ENCODE measurements at regions not wholly inside any gene's neighbourhood (a gene's known extent, or its start where the extent isn't known, plus 50 kb on each side); places are given as distances from the start of the nearest gene placed in this dataset.

DNA sequence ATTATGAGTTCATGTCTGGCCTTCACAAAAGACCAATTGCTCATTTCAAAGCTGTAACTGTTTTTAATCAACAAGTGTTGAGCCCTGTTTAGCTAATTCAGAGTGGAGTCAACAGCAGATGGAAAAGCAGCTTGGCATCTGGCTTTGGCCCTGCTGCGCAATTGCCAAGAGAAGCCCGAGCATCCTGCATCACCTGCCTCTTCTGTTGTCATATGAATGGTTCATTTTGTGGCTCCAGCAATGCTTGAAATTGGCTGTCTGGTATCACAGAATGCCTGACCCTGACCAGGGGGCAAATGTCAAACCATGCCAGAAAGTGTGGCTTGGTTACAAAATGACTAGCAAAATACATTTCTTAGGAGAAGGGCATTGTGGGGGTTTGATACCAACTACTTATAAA lies 296.5 kb upstream of the PHF14 start:
- Mint-ChIP-seq H3K4me1 (ENCODE audit: low read depth, unreplicated experiment) (no peaks in the 10 kb centered on the region), H3K4me3 (ENCODE audit: unreplicated experiment) (no peak overlapping the region), H3K9me3 (ENCODE audit: unreplicated experiment) (no peaks in the 10 kb centered on the region), H3K27me3 (ENCODE audit: low read depth, unreplicated experiment) (no peaks in the 10 kb centered on the region), H3K27ac (ENCODE audit: unreplicated experiment) (no peak overlapping the region), H3K36me3 (ENCODE audit: low read depth, unreplicated experiment) (no peaks in the 10 kb centered on the region)
- no peaks in the 10 kb centered on the region for H3K27me3 ChIP-seq (ENCODE audit: insufficient read depth, low read length)
- no peak overlapping the region for H3K4me3 ChIP-seq (ENCODE audit: insufficient read depth, low read depth, low read length)
- H3K27ac ChIP-seq (ENCODE audit: low read depth, low read length): no peak overlapping the region
- no peaks in the 10 kb centered on the region for H4K20me1 ChIP-seq (ENCODE audit: insufficient read depth, low read length)
- no peaks in the 10 kb centered on the region for H3K4me1 ChIP-seq (ENCODE audit: insufficient read depth, low read length)
- no peak overlapping the region for H2AFZ ChIP-seq (ENCODE audit: low read depth, low read length)
- H3K9ac ChIP-seq (ENCODE audit: low read length): no peak overlapping the region
- H3K4me2 ChIP-seq (ENCODE audit: low read length): no peak overlapping the region
- no peaks in the 10 kb centered on the region for H3K9me3 ChIP-seq (ENCODE audit: insufficient read depth, low read depth, low read length)
- no peaks in the 10 kb centered on the region for H3K79me2 ChIP-seq (ENCODE audit: insufficient read depth, low read length)
- no peak for DNase-seq (ENCODE audit: low read depth)
- no peak for FAIRE-seq
- H3K36me3 ChIP-seq (ENCODE audit: insufficient read depth, low read length): no peaks in the 10 kb centered on the region
- TF ChIP-seq, protein P1, sequence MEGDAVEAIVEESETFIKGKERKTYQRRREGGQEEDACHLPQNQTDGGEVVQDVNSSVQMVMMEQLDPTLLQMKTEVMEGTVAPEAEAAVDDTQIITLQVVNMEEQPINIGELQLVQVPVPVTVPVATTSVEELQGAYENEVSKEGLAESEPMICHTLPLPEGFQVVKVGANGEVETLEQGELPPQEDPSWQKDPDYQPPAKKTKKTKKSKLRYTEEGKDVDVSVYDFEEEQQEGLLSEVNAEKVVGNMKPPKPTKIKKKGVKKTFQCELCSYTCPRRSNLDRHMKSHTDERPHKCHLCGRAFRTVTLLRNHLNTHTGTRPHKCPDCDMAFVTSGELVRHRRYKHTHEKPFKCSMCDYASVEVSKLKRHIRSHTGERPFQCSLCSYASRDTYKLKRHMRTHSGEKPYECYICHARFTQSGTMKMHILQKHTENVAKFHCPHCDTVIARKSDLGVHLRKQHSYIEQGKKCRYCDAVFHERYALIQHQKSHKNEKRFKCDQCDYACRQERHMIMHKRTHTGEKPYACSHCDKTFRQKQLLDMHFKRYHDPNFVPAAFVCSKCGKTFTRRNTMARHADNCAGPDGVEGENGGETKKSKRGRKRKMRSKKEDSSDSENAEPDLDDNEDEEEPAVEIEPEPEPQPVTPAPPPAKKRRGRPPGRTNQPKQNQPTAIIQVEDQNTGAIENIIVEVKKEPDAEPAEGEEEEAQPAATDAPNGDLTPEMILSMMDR (IDR thresholded peaks at IDR 0.05; ENCODE audit: insufficient read depth, low read depth, low read length): no peak
- no peak for TF ChIP-seq EZH2 (IDR thresholded peaks at IDR 0.05; ENCODE audit: insufficient read depth, low read length)

DNA sequence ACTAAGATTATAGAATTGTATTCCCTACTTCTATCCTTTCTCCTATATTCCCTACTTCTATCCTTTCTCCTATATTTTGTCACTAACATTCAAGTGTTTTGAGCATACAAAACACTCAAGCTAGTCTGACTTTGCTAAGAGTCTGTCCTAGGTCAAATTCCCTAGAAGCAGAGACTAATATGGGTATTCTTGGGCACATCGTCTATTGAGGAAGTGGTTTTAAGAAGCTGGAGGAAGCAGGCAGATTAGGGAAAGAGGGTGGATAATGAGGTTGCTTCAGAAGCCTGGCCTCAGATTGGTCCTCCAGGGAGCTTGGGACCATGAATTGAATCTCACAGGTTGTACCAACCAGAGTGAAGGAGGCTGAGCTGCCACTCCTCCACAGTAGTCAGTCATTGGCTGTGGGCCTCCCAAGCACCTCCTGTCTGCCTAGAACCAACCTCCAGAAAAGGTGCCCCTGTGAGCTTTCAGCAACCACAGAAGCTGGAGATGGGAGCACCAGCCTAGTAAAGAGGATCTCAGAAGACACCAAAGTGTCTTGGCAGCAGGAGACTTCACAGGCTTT lies 295.9 kb upstream of the PHF14 start:
- no peak overlapping the region for H3K27ac ChIP-seq (ENCODE audit: low read depth, low read length)
- H3K4me3 ChIP-seq (ENCODE audit: insufficient read depth, low read depth, low read length): no peak overlapping the region
- H3K9ac ChIP-seq (ENCODE audit: low read length): no peak overlapping the region
- no peaks in the 10 kb centered on the region for H3K9me3 Mint-ChIP-seq (ENCODE audit: unreplicated experiment)
- H3K4me2 ChIP-seq (ENCODE audit: low read length): no peak overlapping the region
- no peak for TF ChIP-seq EZH2 (IDR thresholded peaks at IDR 0.05; ENCODE audit: insufficient read depth, low read length)
- no peaks in the 10 kb centered on the region for H3K4me1 Mint-ChIP-seq (ENCODE audit: low read depth, unreplicated experiment)
- DNase-seq (ENCODE audit: low read depth) (no peak), FAIRE-seq (no peak)
- no peak overlapping the region for H2AFZ ChIP-seq (ENCODE audit: low read depth, low read length)
- no peaks in the 10 kb centered on the region for H3K9me3 ChIP-seq (ENCODE audit: insufficient read depth, low read depth, low read length)
- no peak overlapping the region for H3K27ac Mint-ChIP-seq (ENCODE audit: unreplicated experiment)
- no peaks in the 10 kb centered on the region for H3K4me1 ChIP-seq (ENCODE audit: insufficient read depth, low read length)
- no peaks in the 10 kb centered on the region for H3K27me3 Mint-ChIP-seq (ENCODE audit: low read depth, unreplicated experiment)
- H4K20me1 ChIP-seq (ENCODE audit: insufficient read depth, low read length): no peaks in the 10 kb centered on the region
- no peaks in the 10 kb centered on the region for H3K36me3 Mint-ChIP-seq (ENCODE audit: low read depth, unreplicated experiment)
- H3K27me3 ChIP-seq (ENCODE audit: insufficient read depth, low read length): no peaks in the 10 kb centered on the region
- H3K79me2 ChIP-seq (ENCODE audit: insufficient read depth, low read length): no peaks in the 10 kb centered on the region
- no peak overlapping the region for H3K4me3 Mint-ChIP-seq (ENCODE audit: unreplicated experiment)
- H3K36me3 ChIP-seq (ENCODE audit: insufficient read depth, low read length): no peaks in the 10 kb centered on the region

DNA sequence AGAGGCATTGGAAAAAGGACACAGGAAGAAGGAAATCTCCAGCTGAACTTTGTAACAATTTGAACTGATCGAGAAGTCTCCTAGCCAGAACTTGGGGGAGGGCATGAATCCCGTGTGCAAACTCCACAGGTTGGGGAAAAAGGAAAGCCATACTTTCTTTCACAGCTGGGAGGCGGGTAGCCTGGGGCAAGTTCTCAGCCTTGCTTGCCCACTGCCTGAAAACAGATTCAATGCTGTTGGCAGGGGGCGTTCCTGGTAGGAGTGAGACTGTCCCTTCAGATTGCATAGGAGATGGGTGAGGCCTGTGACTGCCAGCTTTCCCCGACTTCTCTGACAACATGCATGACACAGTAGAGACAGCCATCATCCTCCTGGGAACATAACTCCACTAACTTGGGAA lies 289.1 kb upstream of the PHF14 start:
- DNase-seq (ENCODE audit: low read depth): no peak
- no peak for FAIRE-seq
- Histone ChIP-seq H3K27ac (ENCODE audit: low read depth, low read length) (no peak overlapping the region), H3K9ac (ENCODE audit: low read length) (no peak overlapping the region), H3K4me2 (ENCODE audit: low read length) (no peak overlapping the region), H3K4me3 (ENCODE audit: insufficient read depth, low read depth, low read length) (no peak overlapping the region), H3K9me3 (ENCODE audit: insufficient read depth, low read depth, low read length) (no peaks in the 10 kb centered on the region), H3K36me3 (ENCODE audit: insufficient read depth, low read length) (no peaks in the 10 kb centered on the region), H3K27me3 (ENCODE audit: insufficient read depth, low read length) (no peaks in the 10 kb centered on the region), H4K20me1 (ENCODE audit: insufficient read depth, low read length) (no peaks in the 10 kb centered on the region), H2AFZ (ENCODE audit: low read depth, low read length) (no peak overlapping the region), H3K79me2 (ENCODE audit: insufficient read depth, low read length) (no peaks in the 10 kb centered on the region), H3K4me1 (ENCODE audit: insufficient read depth, low read length) (no peaks in the 10 kb centered on the region)
- Mint-ChIP-seq H3K4me1 (ENCODE audit: low read depth, unreplicated experiment) (no peaks in the 10 kb centered on the region), H3K27me3 (ENCODE audit: low read depth, unreplicated experiment) (no peaks in the 10 kb centered on the region), H3K27ac (ENCODE audit: unreplicated experiment) (no peak overlapping the region), H3K36me3 (ENCODE audit: low read depth, unreplicated experiment) (no peaks in the 10 kb centered on the region), H3K4me3 (ENCODE audit: unreplicated experiment) (no peak overlapping the region), H3K9me3 (ENCODE audit: unreplicated experiment) (no peaks in the 10 kb centered on the region)
- no peak for TF ChIP-seq EZH2 (IDR thresholded peaks at IDR 0.05; ENCODE audit: insufficient read depth, low read length)
- TF ChIP-seq, protein P1 (IDR thresholded peaks at IDR 0.05; ENCODE audit: insufficient read depth, low read depth, low read length): no peak

Measured in astrocyte (in vitro differentiated cells and primary cell).